H1 (cell line): ENCODE measurements at regions not wholly inside any gene's neighbourhood (a gene's known extent, or its start where the extent isn't known, plus 50 kb on each side); places are given as distances from the start of the nearest gene placed in this dataset.

Experiments
- CTCF ChIA-PET: fragments of 300-600 bp; sonication (Branson Sonifier 250); formaldehyde crosslinking; loops from one replicate; lab custom pipeline; 2021; ENCODE audit not compliant: partially characterized antibody; lab: Charles Lee
- POLR2A ChIA-PET: fragments of 300-600 bp; sonication (Branson Sonifier 250); formaldehyde crosslinking; loops from one replicate; lab custom pipeline; 2021; ENCODE audit warnings: inconsistent platforms; ENCODE audit not compliant: partially characterized antibody; lab: Charles Lee
- DNase-seq, 2 experiments: peaks; one replicate each; pipeline versions ENCODE4 v3.0.0 to v3.0.0-alpha.2; 2010 to 2022; ENCODE audit warnings: low spot score in 2 of 2, low read depth in 1 of 2, mixed read lengths in 1 of 2
- FAIRE-seq: peaks from 2 replicates; lab custom pipeline; 2011; peaks lifted over from hg19 to GRCh38; lab: Jason Lieb, UNC
- H2AFZ ChIP-seq: 2 replicates; pipeline ENCODE4 v1.8.1; 2012; ENCODE audit warnings: low read length, inconsistent platforms
- H2AK5ac ChIP-seq: 2 replicates; pipeline ENCODE4 v1.6.1; 2013; ENCODE audit warnings: low read depth, low read length
- H2BK120ac ChIP-seq: replicated peaks from 2 replicates; pipeline ENCODE3; 2013; ENCODE audit warnings: low read depth, low read length, inconsistent platforms
- H2BK12ac ChIP-seq: 2 replicates; pipeline ENCODE4 v1.6.1; 2013; ENCODE audit warnings: low read depth, low read length
- H2BK15ac ChIP-seq: 2 replicates; pipeline ENCODE4 v1.6.1; 2013; ENCODE audit warnings: low read length
- H2BK20ac ChIP-seq: 2 replicates; pipeline ENCODE4 v1.6.1; 2013; ENCODE audit warnings: low read length
- H2BK5ac ChIP-seq: 2 replicates; pipeline ENCODE4 v1.6.1; 2013; ENCODE audit warnings: low read depth, low read length
- H3K14ac ChIP-seq: 2 replicates; pipeline ENCODE4 v1.6.1; 2013; ENCODE audit warnings: inconsistent platforms; ENCODE audit not compliant: insufficient read length
- H3K18ac ChIP-seq: 2 replicates; pipeline ENCODE4 v1.6.1; 2013; ENCODE audit warnings: low read length; ENCODE audit errors: extremely low read depth
- H3K23ac ChIP-seq: 2 replicates; pipeline ENCODE4 v1.6.1; 2013; ENCODE audit warnings: inconsistent platforms; ENCODE audit not compliant: insufficient read length
- H3K23me2 ChIP-seq: 2 replicates; pipeline ENCODE4 v1.6.1; 2013; ENCODE audit warnings: low read depth, low read length
- H3K27ac ChIP-seq: 2 replicates; pipeline ENCODE4 v1.6.1; 2011; ENCODE audit warnings: low read depth, low read length, inconsistent platforms
- H3K27me3 ChIP-seq, 4 experiments: replicated peaks in 1 of 4; 1 replicate in 1 of 4; 2 replicates in 3 of 4; pipeline versions ENCODE4 v1.6.1 to v1.8.1; 2011 to 2013; ENCODE audit warnings: low read length in 3 of 4, mild to moderate bottlenecking in 3 of 4, inconsistent platforms in 2 of 4, mixed read lengths in 2 of 4, moderate library complexity in 1 of 4; ENCODE audit not compliant: control insufficient read depth in 3 of 4, insufficient read depth in 3 of 4; ENCODE audit errors: extremely low read depth in 1 of 4
- H3K36me3 ChIP-seq, 4 experiments: 2 replicates each; pipeline versions ENCODE4 v1.6.1 to v1.8.1; 2011 to 2013; ENCODE audit warnings: mild to moderate bottlenecking in 4 of 4, low read length in 3 of 4, moderate library complexity in 2 of 4, control low read depth in 1 of 4, inconsistent platforms in 1 of 4; ENCODE audit not compliant: insufficient read depth in 4 of 4, control insufficient read depth in 2 of 4
- H3K4ac ChIP-seq: replicated peaks from 2 replicates; pipeline ENCODE3; 2013; ENCODE audit warnings: low read length, low read depth, mixed read lengths, inconsistent platforms; ENCODE audit not compliant: insufficient read length
- H3K4me1 ChIP-seq, 4 experiments: replicated peaks in 1 of 4; 1 replicate in 1 of 4; 2 replicates in 3 of 4; pipeline versions ENCODE4 v1.6.1 to v1.8.1; 2011 to 2013; ENCODE audit warnings: low read length in 3 of 4, inconsistent platforms in 2 of 4, mixed read lengths in 1 of 4; ENCODE audit not compliant: insufficient read depth in 4 of 4, control insufficient read depth in 3 of 4
- H3K4me2 ChIP-seq, 2 experiments: 2 replicates each; pipeline versions ENCODE4 v1.6.1 to v1.8.1; 2011 to 2013; ENCODE audit warnings: low read depth in 2 of 2, low read length in 2 of 2, control low read depth in 1 of 2, inconsistent platforms in 1 of 2, mild to moderate bottlenecking in 1 of 2; ENCODE audit not compliant: insufficient read depth in 1 of 2
- H3K4me3 ChIP-seq, 4 experiments: fragments of 200-600, 300-600 bp in 1 of 4; sonication (generic), shearing (Covaris generic), sonication (Bioruptor Twin) in 1 of 4; 2 replicates each; pipeline versions ENCODE4 v1.5.1 to v1.8.1; 2011 to 2016; ENCODE audit warnings: low read length in 4 of 4, low read depth in 3 of 4, control low read depth in 2 of 4, inconsistent platforms in 2 of 4, mild to moderate bottlenecking in 2 of 4, mixed read lengths in 1 of 4, moderate library complexity in 1 of 4; ENCODE audit not compliant: insufficient read depth in 2 of 4; ENCODE audit errors: extremely low read depth in 1 of 4
- H3K56ac ChIP-seq: replicated peaks from 2 replicates; pipeline ENCODE3; 2013; ENCODE audit warnings: low read depth, mild to moderate bottlenecking, mixed read lengths, low read length, inconsistent platforms; ENCODE audit not compliant: insufficient read length
- H3K79me1 ChIP-seq: 2 replicates; pipeline ENCODE4 v1.6.1; 2013; ENCODE audit warnings: low read depth, low read length, control low read depth
- H3K79me2 ChIP-seq, 2 experiments: 2 replicates each; pipeline versions ENCODE4 v1.6.1 to v1.8.1; 2012 to 2013; ENCODE audit warnings: low read length in 2 of 2, mild to moderate bottlenecking in 2 of 2, inconsistent platforms in 1 of 2; ENCODE audit not compliant: insufficient read depth in 2 of 2, control insufficient read depth in 1 of 2
- H3K9ac ChIP-seq, 4 experiments: replicated peaks in 1 of 4; 1 replicate in 1 of 4; 2 replicates in 3 of 4; pipeline versions ENCODE4 v1.6.1 to v1.8.1; 2011 to 2013; ENCODE audit warnings: low read depth in 3 of 4, low read length in 3 of 4, control low read depth in 2 of 4, mild to moderate bottlenecking in 2 of 4, moderate library complexity in 2 of 4, inconsistent platforms in 1 of 4; ENCODE audit errors: extremely low read depth in 1 of 4
- H3K9me3 ChIP-seq, 2 experiments: 2 replicates each; pipeline versions ENCODE4 v1.6.1 to v1.8.1; 2012 to 2013; ENCODE audit warnings: mild to moderate bottlenecking in 2 of 2, moderate library complexity in 2 of 2, control low read depth in 1 of 2, inconsistent platforms in 1 of 2, low read depth in 1 of 2, low read length in 1 of 2, mixed read lengths in 1 of 2; ENCODE audit not compliant: insufficient read depth in 2 of 2
- H4K20me1 ChIP-seq, 2 experiments: replicated peaks in 1 of 2; 2 replicates each; pipeline versions ENCODE3 to v1.8.1; 2011 to 2013; ENCODE audit warnings: inconsistent platforms in 2 of 2, low read length in 2 of 2, mild to moderate bottlenecking in 1 of 2; ENCODE audit not compliant: insufficient read depth in 2 of 2, control insufficient read depth in 1 of 2
- H4K5ac ChIP-seq: 2 replicates; pipeline ENCODE4 v1.6.1; 2013; ENCODE audit warnings: low read length, low read depth, mixed read lengths, inconsistent platforms; ENCODE audit not compliant: insufficient read length
- H4K8ac ChIP-seq: 2 replicates; pipeline ENCODE4 v1.8.0; 2013; ENCODE audit warnings: mild to moderate bottlenecking, moderate library complexity, low read length, inconsistent platforms; ENCODE audit not compliant: insufficient read depth; ENCODE audit errors: extremely low read depth
- H4K91ac ChIP-seq: replicated peaks from 2 replicates; pipeline ENCODE3; 2013; ENCODE audit warnings: low read length, mixed read lengths, inconsistent platforms; ENCODE audit not compliant: insufficient read length
- SUZ12 ChIP-seq: fragments of 200-600 bp; sonication (generic); IDR thresholded peaks from 2 replicates; pipeline ENCODE4 v1.6.1; 2012; ENCODE audit warnings: mild to moderate bottlenecking, inconsistent platforms, low read length, moderate library complexity, mixed read lengths
- WGBS, 2 experiments: shearing (Covaris generic) in 1 of 2; methylation state at CpG; one replicate each; pipeline versions ENCODE4 v1.1.6 to v1.1.7; 2013 to 2015; ENCODE audit warnings: low lambda C conversion rate in 2 of 2, mixed read lengths in 2 of 2, inconsistent platforms in 1 of 2, low coverage in 1 of 2, missing lambda C conversion rate in 1 of 2; ENCODE audit not compliant: insufficient replicate concordance in 2 of 2, insufficient coverage in 1 of 2, insufficient read length in 1 of 2; ENCODE audit errors: extremely low coverage in 1 of 2, missing lambda C conversion rate in 1 of 2; 5-methylcytosine and 5-hydroxymethylcytosine counted together

DNA sequence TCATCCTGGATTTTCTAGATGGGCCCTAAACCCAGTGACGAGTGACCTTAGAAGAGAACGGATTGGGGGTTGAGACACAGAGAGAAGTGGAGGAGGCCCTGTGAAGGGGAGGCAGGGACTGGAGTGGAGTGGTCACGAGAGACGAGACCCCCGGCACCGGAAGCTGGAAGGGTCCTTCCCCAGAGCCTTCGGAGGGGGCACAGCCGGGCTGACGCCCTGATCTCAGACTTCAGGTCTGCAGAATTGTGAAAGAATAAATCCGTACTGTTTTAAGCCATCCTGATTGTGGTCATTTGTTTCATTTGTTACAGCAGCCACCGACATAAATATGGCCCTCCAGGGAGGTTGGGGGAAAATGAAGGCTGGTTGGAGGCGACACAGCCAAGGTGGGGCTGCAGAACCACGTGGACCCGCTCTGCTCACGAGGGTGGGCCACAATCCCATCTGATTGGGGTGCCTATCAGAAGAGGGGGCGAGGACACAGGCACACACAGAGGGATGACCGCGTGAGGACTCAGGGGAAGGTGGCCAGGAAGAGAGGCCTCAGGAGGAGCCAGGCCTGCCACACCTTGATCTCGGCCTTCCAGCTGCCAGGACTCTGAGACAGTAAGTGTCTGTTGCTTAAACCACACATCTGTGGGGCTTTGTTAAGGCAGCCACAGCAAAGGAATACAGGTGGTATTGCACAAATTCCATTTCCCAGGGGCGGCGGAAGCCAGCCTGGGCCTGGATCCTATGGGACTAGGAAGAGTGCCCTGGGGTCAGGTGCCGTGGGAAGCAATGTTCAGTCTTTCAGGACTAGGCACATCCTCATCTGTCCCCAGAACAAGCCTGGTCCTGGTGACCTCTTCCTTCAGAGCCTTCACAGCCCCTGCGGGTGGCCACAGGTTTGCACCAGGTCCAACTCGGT, 73.3 kb upstream of the SHANK2 start:
- WGBS, 2 experiments = 91% methylated on average over 21 of the region's 24 CpGs; no CpG with 5 or more reads in 1 of the 2 experiments
- Histone ChIP-seq H3K4me2 (no peak overlapping the region), H3K9ac (no peak overlapping the region), H3K18ac (no peak overlapping the region), H2AFZ (no peak overlapping the region), H4K5ac (no peak overlapping the region), H3K9me3 (peaks cover 4 to 8% of the 10 kb centered on the region in 2 experiments; a peak in 1 of 4 replicates), H2BK12ac (no peak overlapping the region), H4K91ac (no peak overlapping the region), H3K4me1 (no peaks in the 10 kb centered on the region), H3K23me2 (no peaks in the 10 kb centered on the region), H3K27me3 (no peaks in the 10 kb centered on the region), H3K14ac (no peak overlapping the region), H2BK15ac (no peak overlapping the region), H3K79me2 (no peaks in the 10 kb centered on the region), H3K4ac (no peak overlapping the region), H2BK5ac (no peak overlapping the region), H2BK20ac (no peak overlapping the region), H3K27ac (no peak overlapping the region), H3K56ac (no peak overlapping the region), H2BK120ac (no peak overlapping the region), H3K36me3 (no peaks in the 10 kb centered on the region), H3K4me3 (no peak overlapping the region), H2AK5ac (no peak overlapping the region), H4K8ac (no peak overlapping the region), H3K79me1 (no peaks in the 10 kb centered on the region), H3K23ac (no peak overlapping the region), H4K20me1 (no peaks in the 10 kb centered on the region)
- DNase-seq (no peak), FAIRE-seq (no peak)
- ChIA-PET CTCF (no interaction called here), POLR2A (no interaction called here)
- no peak for TF ChIP-seq SUZ12
